GM12878 (cell line): ENCODE measurements at regions not wholly inside any gene's neighbourhood (a gene's known extent, or its start where the extent isn't known, plus 50 kb on each side); places are given as distances from the start of the nearest gene placed in this dataset.
A peak's percentile ranks its signal among the peaks of the same experiment; 100 is the strongest.

Experiments
- ATAC-seq: fragments of 200-7000 bp; cut with Tn5 transposase; 3 replicates; pipeline ENCODE4 v1.9.1; 2020; ENCODE audit warnings: mild to moderate bottlenecking, moderate library complexity
- BruUV-seq: library from RNA; stranded (reverse); fragments of 400-500 nt; replicated peaks from 2 replicates; lab custom pipeline; 2021; lab: Mats Ljungman, UMichigan
- CTCF ChIA-PET: fragments of 300-600 bp; sonication (Branson Sonifier 250); formaldehyde crosslinking; extraction: SDS; loops from one replicate; lab custom pipeline; 2021; ENCODE audit warnings: inconsistent platforms; lab: Yijun Ruan, JAX
- POLR2A ChIA-PET: fragments of 350-600 bp; formaldehyde crosslinking; extraction: SDS; loops from one replicate; lab custom pipeline; 2021; ENCODE audit warnings: inconsistent platforms; lab: Charles Lee
- RAD21 ChIA-PET: fragments of 300-600 bp; sonication (Branson Sonifier 250); formaldehyde crosslinking; loops from one replicate; lab custom pipeline; 2023; ENCODE audit warnings: antibody characterized with exemption; ENCODE audit not compliant: unreplicated experiment; lab: Charles Lee
- SMC1A ChIA-PET: fragments of 300-600 bp; sonication (Branson Sonifier 250); formaldehyde crosslinking; loops from one replicate; lab custom pipeline; 2023; ENCODE audit not compliant: unreplicated experiment, uncharacterized antibody; lab: Charles Lee
- DNase-seq: peaks from one replicate; pipeline ENCODE4 v3.0.0-alpha.2; 2011; ENCODE audit warnings: low read depth, low spot score
- FAIRE-seq: peaks from 3 replicates; lab custom pipeline; 2011; peaks lifted over from hg19 to GRCh38; lab: Jason Lieb, UNC
- H2AFZ ChIP-seq: 2 replicates; pipeline ENCODE4 v1.6.0; 2011; ENCODE audit warnings: low read depth, low read length, control low read depth; ENCODE audit not compliant: control insufficient read depth
- H3K27ac ChIP-seq: 2 replicates; pipeline ENCODE4 v1.5.1; 2011; ENCODE audit warnings: control low read depth; ENCODE audit not compliant: control insufficient read depth, insufficient read depth
- H3K27me3 ChIP-seq, 2 experiments: replicated peaks in 1 of 2; 2 replicates each; pipeline versions ENCODE4 v1.6.0 to v1.6.1; 2011; ENCODE audit warnings: low read length in 1 of 2; ENCODE audit not compliant: control insufficient read depth in 2 of 2, insufficient read depth in 2 of 2
- H3K36me3 ChIP-seq, 2 experiments: 2 replicates each; pipeline ENCODE4 v1.5.1; 2011; ENCODE audit warnings: low read length in 1 of 2; ENCODE audit not compliant: control insufficient read depth in 2 of 2, insufficient read depth in 2 of 2
- H3K4me1 ChIP-seq: 2 replicates; pipeline ENCODE4 v1.6.1; 2011; ENCODE audit warnings: mild to moderate bottlenecking, low read length, moderate library complexity, mixed read lengths; ENCODE audit not compliant: control insufficient read depth, insufficient read depth
- H3K4me2 ChIP-seq: 2 replicates; pipeline ENCODE4 v1.6.0; 2011; ENCODE audit warnings: control low read depth; ENCODE audit not compliant: control insufficient read depth, insufficient read depth
- H3K4me3 ChIP-seq: fragments of 200-600 bp; sonication (generic); 2 replicates; pipeline ENCODE4 v1.5.1; 2016
- H3K79me2 ChIP-seq: 2 replicates; pipeline ENCODE4 v1.6.0; 2011; ENCODE audit warnings: low read length; ENCODE audit not compliant: control insufficient read depth, insufficient read depth
- H3K9ac ChIP-seq: 2 replicates; pipeline ENCODE4 v1.8.0; 2011; ENCODE audit warnings: low read length, control low read depth, mixed read lengths; ENCODE audit not compliant: control insufficient read depth, insufficient read depth
- H3K9me3 ChIP-seq: replicated peaks from 3 replicates; pipeline ENCODE4 v1.5.1; 2011; ENCODE audit warnings: mild to moderate bottlenecking, low read length; ENCODE audit not compliant: control insufficient read depth, insufficient read depth
- H4K20me1 ChIP-seq: 2 replicates; pipeline ENCODE4 v1.6.0; 2011; ENCODE audit not compliant: control insufficient read depth, insufficient read depth
- CBX3 ChIP-seq: fragments of 200-600 bp; sonication (generic); IDR thresholded peaks from 2 replicates; pipeline ENCODE4 v1.6.1; 2016; ENCODE audit warnings: low read depth, borderline replicate concordance
- ESRRA ChIP-seq: IDR thresholded peaks from 2 replicates; pipeline ENCODE4 v1.6.1; 2012; ENCODE audit warnings: mild to moderate bottlenecking, low read length, improper control_type of control experiment
- GATAD2B ChIP-seq: fragments of 450-650 bp; conservative IDR thresholded peaks from 2 replicates; pipeline ENCODE4 v1.6.1; 2017; ENCODE audit warnings: low read depth, mild to moderate bottlenecking, moderate library complexity
- KAT2A ChIP-seq: conservative IDR thresholded peaks from 2 replicates; pipeline ENCODE4 v1.6.1; 2011; ENCODE audit warnings: low read depth, low read length; ENCODE audit not compliant: control insufficient read depth
- NFXL1 ChIP-seq: fragments of 450-650 bp; IDR thresholded peaks from 2 replicates; pipeline ENCODE4 v1.6.1; 2017; ENCODE audit warnings: antibody characterized with exemption, mild to moderate bottlenecking, borderline replicate concordance
- PAX5 ChIP-seq: IDR thresholded peaks from 2 replicates; pipeline ENCODE4 v1.6.1; 2011; ENCODE audit warnings: low read depth, low read length, borderline replicate concordance
- POLR2AphosphoS5 ChIP-seq: IDR thresholded peaks from 2 replicates; pipeline ENCODE4 v1.6.1; 2011; ENCODE audit warnings: mild to moderate bottlenecking, low read length, inconsistent platforms
- RB1 ChIP-seq: fragments of 450-650 bp; formaldehyde crosslinking; IDR thresholded peaks from 2 replicates; pipeline ENCODE4 v1.6.1; 2017; ENCODE audit warnings: mild to moderate bottlenecking, borderline replicate concordance
- SMAD5 ChIP-seq: IDR thresholded peaks from 2 replicates; pipeline ENCODE4 v1.6.1; 2016; ENCODE audit warnings: antibody characterized with exemption, low read depth
- TARDBP ChIP-seq: IDR thresholded peaks from 2 replicates; pipeline ENCODE4 v1.6.1; 2016; ENCODE audit warnings: borderline replicate concordance
- YY1 ChIP-seq: IDR thresholded peaks from 2 replicates; pipeline ENCODE4 v1.6.1; 2011; ENCODE audit warnings: low read depth, mild to moderate bottlenecking, low read length
- WGBS: methylation state at CpG from one replicate; pipeline ENCODE4 v1.1.6; 2016; ENCODE audit warnings: low lambda C conversion rate; ENCODE audit not compliant: insufficient replicate concordance, insufficient coverage; ENCODE audit errors: missing lambda C conversion rate; 5-methylcytosine and 5-hydroxymethylcytosine counted together
- in situ Hi-C: fragments of 300-500 bp; cut with MboI; formaldehyde crosslinking; loops from 9 replicates; pipeline ENCODE4 v1.14.3; 2018; ENCODE audit warnings: mixed read lengths
- intact Hi-C: fragments of 100-400 bp; cut with micrococcal nuclease; formaldehyde crosslinking; loops from one replicate; pipeline ENCODE4 v1.14.2; 2022; ENCODE audit not compliant: unreplicated experiment
- TF ChIP-seq, protein P1 (sequence below): fragments of 450-650 bp; IDR thresholded peaks from 2 replicates; pipeline ENCODE4 v1.6.1; 2016; ENCODE audit warnings: mild to moderate bottlenecking, moderate library complexity, borderline replicate concordance
- TF ChIP-seq, protein P2 (sequence below): fragments of 450-650 bp; IDR thresholded peaks from 2 replicates; pipeline ENCODE4 v1.6.1; 2018; ENCODE audit warnings: mild to moderate bottlenecking, low read depth, moderate library complexity; ENCODE audit not compliant: partially characterized antibody
- TF ChIP-seq, protein P3 (sequence below): IDR thresholded peaks from 2 replicates; pipeline ENCODE4 v1.6.1; 2012; ENCODE audit warnings: low read depth, low read length, improper control_type of control experiment

DNA sequence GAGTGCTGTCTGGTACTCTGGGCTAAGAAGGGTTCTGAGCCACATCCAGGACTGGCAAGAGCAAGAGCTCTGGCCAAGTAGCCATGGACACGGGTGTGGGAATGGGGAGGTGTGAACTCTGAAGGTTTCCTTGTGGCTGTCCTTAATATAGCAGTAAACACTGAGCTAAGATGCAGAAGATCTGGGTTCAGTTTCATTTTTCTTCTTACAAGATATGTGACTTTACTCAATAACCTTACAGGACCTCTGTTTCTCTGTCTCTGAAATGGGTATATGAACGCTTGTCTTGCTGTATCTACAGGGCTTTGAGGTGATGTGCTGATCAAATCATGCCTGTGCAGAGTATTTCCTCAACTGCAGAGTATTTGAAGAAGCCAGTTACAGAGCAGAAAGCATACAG, 521.2 kb downstream of the VRK1 start (continued):
- TF ChIP-seq, protein P1, sequence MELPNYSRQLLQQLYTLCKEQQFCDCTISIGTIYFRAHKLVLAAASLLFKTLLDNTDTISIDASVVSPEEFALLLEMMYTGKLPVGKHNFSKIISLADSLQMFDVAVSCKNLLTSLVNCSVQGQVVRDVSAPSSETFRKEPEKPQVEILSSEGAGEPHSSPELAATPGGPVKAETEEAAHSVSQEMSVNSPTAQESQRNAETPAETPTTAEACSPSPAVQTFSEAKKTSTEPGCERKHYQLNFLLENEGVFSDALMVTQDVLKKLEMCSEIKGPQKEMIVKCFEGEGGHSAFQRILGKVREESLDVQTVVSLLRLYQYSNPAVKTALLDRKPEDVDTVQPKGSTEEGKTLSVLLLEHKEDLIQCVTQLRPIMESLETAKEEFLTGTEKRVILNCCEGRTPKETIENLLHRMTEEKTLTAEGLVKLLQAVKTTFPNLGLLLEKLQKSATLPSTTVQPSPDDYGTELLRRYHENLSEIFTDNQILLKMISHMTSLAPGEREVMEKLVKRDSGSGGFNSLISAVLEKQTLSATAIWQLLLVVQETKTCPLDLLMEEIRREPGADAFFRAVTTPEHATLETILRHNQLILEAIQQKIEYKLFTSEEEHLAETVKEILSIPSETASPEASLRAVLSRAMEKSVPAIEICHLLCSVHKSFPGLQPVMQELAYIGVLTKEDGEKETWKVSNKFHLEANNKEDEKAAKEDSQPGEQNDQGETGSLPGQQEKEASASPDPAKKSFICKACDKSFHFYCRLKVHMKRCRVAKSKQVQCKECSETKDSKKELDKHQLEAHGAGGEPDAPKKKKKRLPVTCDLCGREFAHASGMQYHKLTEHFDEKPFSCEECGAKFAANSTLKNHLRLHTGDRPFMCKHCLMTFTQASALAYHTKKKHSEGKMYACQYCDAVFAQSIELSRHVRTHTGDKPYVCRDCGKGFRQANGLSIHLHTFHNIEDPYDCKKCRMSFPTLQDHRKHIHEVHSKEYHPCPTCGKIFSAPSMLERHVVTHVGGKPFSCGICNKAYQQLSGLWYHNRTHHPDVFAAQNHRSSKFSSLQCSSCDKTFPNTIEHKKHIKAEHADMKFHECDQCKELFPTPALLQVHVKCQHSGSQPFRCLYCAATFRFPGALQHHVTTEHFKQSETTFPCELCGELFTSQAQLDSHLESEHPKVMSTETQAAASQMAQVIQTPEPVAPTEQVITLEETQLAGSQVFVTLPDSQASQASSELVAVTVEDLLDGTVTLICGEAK, result no peak
- TF ChIP-seq, protein P2, sequence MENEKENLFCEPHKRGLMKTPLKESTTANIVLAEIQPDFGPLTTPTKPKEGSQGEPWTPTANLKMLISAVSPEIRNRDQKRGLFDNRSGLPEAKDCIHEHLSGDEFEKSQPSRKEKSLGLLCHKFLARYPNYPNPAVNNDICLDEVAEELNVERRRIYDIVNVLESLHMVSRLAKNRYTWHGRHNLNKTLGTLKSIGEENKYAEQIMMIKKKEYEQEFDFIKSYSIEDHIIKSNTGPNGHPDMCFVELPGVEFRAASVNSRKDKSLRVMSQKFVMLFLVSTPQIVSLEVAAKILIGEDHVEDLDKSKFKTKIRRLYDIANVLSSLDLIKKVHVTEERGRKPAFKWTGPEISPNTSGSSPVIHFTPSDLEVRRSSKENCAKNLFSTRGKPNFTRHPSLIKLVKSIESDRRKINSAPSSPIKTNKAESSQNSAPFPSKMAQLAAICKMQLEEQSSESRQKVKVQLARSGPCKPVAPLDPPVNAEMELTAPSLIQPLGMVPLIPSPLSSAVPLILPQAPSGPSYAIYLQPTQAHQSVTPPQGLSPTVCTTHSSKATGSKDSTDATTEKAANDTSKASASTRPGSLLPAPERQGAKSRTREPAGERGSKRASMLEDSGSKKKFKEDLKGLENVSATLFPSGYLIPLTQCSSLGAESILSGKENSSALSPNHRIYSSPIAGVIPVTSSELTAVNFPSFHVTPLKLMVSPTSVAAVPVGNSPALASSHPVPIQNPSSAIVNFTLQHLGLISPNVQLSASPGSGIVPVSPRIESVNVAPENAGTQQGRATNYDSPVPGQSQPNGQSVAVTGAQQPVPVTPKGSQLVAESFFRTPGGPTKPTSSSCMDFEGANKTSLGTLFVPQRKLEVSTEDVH, result no peak
- TF ChIP-seq NFXL1, result no peak
- TF ChIP-seq POLR2AphosphoS5, result no peak

DNA sequence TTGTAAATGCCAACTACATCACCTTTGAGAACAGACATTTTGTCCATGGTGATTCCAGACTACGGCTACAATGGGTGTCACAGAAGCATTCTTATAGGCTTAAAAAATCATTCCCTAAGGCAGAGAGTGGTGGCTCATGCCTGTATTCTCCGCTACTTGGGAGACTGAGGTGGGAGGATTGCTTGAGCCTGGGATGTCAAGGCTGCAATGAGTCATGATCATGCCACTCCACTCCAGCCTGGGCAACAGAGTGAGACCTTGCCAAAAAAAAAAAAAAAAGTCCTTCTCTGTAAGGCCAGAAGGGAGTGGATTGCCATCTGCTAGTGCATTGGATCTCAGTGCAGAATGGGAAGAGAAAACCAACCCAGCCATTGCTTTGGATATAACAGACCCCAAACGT, 522.5 kb downstream of the VRK1 start:
- Histone ChIP-seq H3K79me2 (no peaks in the 10 kb centered on the region), H3K27ac (no peak overlapping the region), H3K4me2 (peak overlapping the region; percentile 4; the same call in 1 of the 2 replicates), H2AFZ (no peak overlapping the region; the same call in 1 of the 2 replicates), H3K9ac (no peak overlapping the region), H3K9me3 (peaks cover 2% of the 10 kb centered on the region; the same call in 2 of the 3 replicates), H3K36me3 (no peaks in the 10 kb centered on the region), H3K4me1 (peaks cover 8% of the 10 kb centered on the region), H3K4me3 (no peak overlapping the region), H4K20me1 (no peaks in the 10 kb centered on the region), H3K27me3 (no peaks in the 10 kb centered on the region)
- ATAC-seq, result no peak; the same call in 2 of the 3 replicates
- TF ChIP-seq CBX3 (no peak), PAX5 (no peak), GATAD2B (no peak), YY1 (no peak), ESRRA (no peak), RB1 (no peak), SMAD5 (no peak), KAT2A (no peak), TARDBP (no peak)
- TF ChIP-seq, protein P3, sequence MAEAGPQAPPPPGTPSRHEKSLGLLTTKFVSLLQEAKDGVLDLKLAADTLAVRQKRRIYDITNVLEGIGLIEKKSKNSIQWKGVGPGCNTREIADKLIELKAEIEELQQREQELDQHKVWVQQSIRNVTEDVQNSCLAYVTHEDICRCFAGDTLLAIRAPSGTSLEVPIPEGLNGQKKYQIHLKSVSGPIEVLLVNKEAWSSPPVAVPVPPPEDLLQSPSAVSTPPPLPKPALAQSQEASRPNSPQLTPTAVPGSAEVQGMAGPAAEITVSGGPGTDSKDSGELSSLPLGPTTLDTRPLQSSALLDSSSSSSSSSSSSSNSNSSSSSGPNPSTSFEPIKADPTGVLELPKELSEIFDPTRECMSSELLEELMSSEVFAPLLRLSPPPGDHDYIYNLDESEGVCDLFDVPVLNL, result no peak
- DNase-seq, result no peak
- in situ Hi-C loops (no loop called here), intact Hi-C loops (no loop called here)
- ChIA-PET POLR2A (interaction anchor here (0.7 to 1.3 kb wide), 2 partner anchors 35 to 52 kb away, joined by 4 read pairs; no protein-coding TSS in a partner anchor), SMC1A (interaction anchor here (0.6 to 8.7 kb wide), 9 partner anchors 10 to 68 kb away, joined by 3 to 133 read pairs (median 5); no protein-coding TSS in a partner anchor), RAD21 (interaction anchor here (0.6 to 7.6 kb wide), 4 partner anchors 13 to 69 kb away, joined by 3 to 45 read pairs (median 8); no protein-coding TSS in a partner anchor), CTCF (interaction anchor here (0.7 to 1.1 kb wide), 2 partner anchors 12 to 17 kb away, joined by 3 read pairs; no protein-coding TSS in a partner anchor)
- no TSS peak for BruUV-seq
- FAIRE-seq, result no peak
- WGBS, result 57% methylated on average over 3 of the region's 3 CpGs
